Cardiac muscle cell (in vitro differentiated cells and primary cell): ENCODE measurements at regions not wholly inside any gene's neighbourhood (a gene's known extent, or its start where the extent isn't known, plus 50 kb on each side); places are given as distances from the start of the nearest gene placed in this dataset.

ENCODE experiments used
- DNase-seq, 2 donors: peaks; one replicate each; pipeline versions ENCODE4 v3.0.0 to v3.0.0-alpha.2; 2010 to 2017; ENCODE audit warnings: low read depth in 1 of 2, low spot score in 1 of 2
- H3K27ac ChIP-seq: fragments of 200-600 bp; sonication (generic); 2 replicates; pipeline ENCODE4 v1.5.1; 2016
- H3K27me3 ChIP-seq: fragments of 200-600 bp; sonication (generic); 2 replicates; pipeline ENCODE4 v1.6.0; 2016; ENCODE audit warnings: control low read depth
- H3K36me3 ChIP-seq: fragments of 200-600 bp; sonication (generic); 2 replicates; pipeline ENCODE4 v1.5.1; 2016; ENCODE audit warnings: control low read depth
- H3K4me1 ChIP-seq: fragments of 200-600 bp; sonication (generic); 2 replicates; pipeline ENCODE4 v1.8.1; 2017; ENCODE audit warnings: low read depth, mild to moderate bottlenecking, mixed run types
- H3K4me3 ChIP-seq: fragments of 200-600 bp; sonication (generic); 2 replicates; pipeline ENCODE4 v1.5.1; 2016; ENCODE audit warnings: mild to moderate bottlenecking
- H3K9me3 ChIP-seq: fragments of 200-600 bp; sonication (generic); 2 replicates; pipeline ENCODE4 v1.5.1; 2017; ENCODE audit warnings: low read depth, mild to moderate bottlenecking, control low read depth
- CTCF ChIP-seq: IDR thresholded peaks from 2 replicates; pipeline ENCODE4 v1.5.1; 2012; ENCODE audit warnings: low read depth, mild to moderate bottlenecking, low read length

GRCh38 chr11:87397011-87397865 lies 359.5 kb downstream of the TMEM135 start:
- Histone ChIP-seq H3K4me3 (no peak overlapping the region), H3K27ac (no peak overlapping the region), H3K4me1 (no peaks in the 10 kb centered on the region), H3K27me3 (no peaks in the 10 kb centered on the region), H3K36me3 (no peaks in the 10 kb centered on the region), H3K9me3 (no peaks in the 10 kb centered on the region)
- TF ChIP-seq CTCF = no peak
- no peak for DNase-seq

GRCh38 chr11:87394924-87395323 lies 357.2 kb downstream of the TMEM135 start:
- no peak for DNase-seq
- Histone ChIP-seq H3K9me3 (no peaks in the 10 kb centered on the region), H3K4me3 (no peak overlapping the region), H3K27ac (no peak overlapping the region), H3K4me1 (no peaks in the 10 kb centered on the region), H3K36me3 (no peaks in the 10 kb centered on the region), H3K27me3 (no peaks in the 10 kb centered on the region)
- no peak for TF ChIP-seq CTCF

GRCh38 chr11:87392665-87393064 lies 354.9 kb downstream of the TMEM135 start:
- Histone ChIP-seq H3K9me3 (no peaks in the 10 kb centered on the region), H3K4me1 (no peaks in the 10 kb centered on the region), H3K27me3 (no peaks in the 10 kb centered on the region), H3K27ac (no peak overlapping the region), H3K4me3 (no peak overlapping the region), H3K36me3 (no peaks in the 10 kb centered on the region)
- no peak for DNase-seq
- TF ChIP-seq CTCF = no peak

- H3K4me3 ChIP-seq = no peak overlapping the region
- no peaks in the 10 kb centered on the region for H3K27me3 ChIP-seq
- H3K27ac ChIP-seq = no peak overlapping the region
- H3K4me1 ChIP-seq = no peaks in the 10 kb centered on the region
- no peaks in the 10 kb centered on the region for H3K9me3 ChIP-seq
- no peak for DNase-seq
- TF ChIP-seq CTCF = no peak
- no peaks in the 10 kb centered on the region for H3K36me3 ChIP-seq
Measured at GRCh38 chr11:87391496-87391895, 353.8 kb downstream of the TMEM135 start.

GRCh38 chr11:87384078-87384729 lies 346.5 kb downstream of the TMEM135 start:
- DNase-seq = no peak
- H3K27ac ChIP-seq = no peak overlapping the region
- H3K4me3 ChIP-seq = no peak overlapping the region
- no peaks in the 10 kb centered on the region for H3K4me1 ChIP-seq
- no peaks in the 10 kb centered on the region for H3K27me3 ChIP-seq
- no peaks in the 10 kb centered on the region for H3K9me3 ChIP-seq
- TF ChIP-seq CTCF = no peak
- H3K36me3 ChIP-seq = no peaks in the 10 kb centered on the region
